NCI-H2107 treated with DMSO at 0.1 percent for 48 hours (cell line): ENCODE measurements at regions not wholly inside any gene's neighbourhood (a gene's known extent, or its start where the extent isn't known, plus 50 kb on each side); places are given as distances from the start of the nearest gene placed in this dataset.
"Not testable (repeated sequence)": the region's sequence is repeated elsewhere in the genome, so short reads cannot be mapped to it uniquely, and the experiment has no call there.

ENCODE experiments used
- DNase-seq: peaks from one replicate; lab custom pipeline; 2025; ENCODE audit not compliant: unreplicated experiment; lab: John Stamatoyannopoulos, UW

DNA sequence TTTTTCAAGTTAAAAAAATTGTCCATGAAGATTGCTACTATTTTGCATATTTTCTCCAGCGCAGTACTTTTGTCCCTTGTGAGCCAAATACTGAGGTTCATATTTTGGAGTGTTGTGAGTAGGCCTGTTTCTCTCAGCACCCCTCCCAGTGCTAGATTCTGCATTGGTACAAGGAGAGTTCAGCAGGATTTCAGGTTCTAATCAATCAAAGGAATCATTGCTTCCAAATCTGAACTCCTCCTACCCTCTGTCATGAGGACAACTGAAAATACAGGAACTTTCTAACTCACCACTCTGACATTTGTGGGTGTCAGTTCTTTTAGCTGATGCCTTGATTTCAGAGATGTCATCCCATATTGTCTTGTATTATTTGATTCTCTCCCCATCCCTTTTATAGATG is 299.9 kb downstream of the FZD1 start:
- DNase-seq, result no peak

DNA sequence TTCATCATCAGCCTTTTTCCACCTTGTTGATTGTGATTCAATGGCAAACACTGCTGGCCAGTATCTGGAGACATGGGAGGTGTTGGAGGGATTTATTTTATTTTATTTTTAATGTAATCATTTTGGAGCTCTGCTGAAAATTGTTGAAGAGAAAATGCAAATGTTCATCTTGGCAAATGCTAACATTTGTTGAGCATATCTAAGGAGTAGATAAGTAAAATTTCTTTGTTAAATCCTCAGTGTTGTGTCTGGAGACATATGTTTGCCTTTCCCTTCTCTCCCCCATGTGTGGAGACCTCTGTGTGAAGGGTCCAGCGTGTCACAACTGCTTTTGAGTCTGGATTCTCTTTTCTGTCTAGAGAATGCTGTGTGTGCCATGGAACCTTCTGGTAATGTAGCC is 300.3 kb downstream of the FZD1 start:
- DNase-seq, result no peak

DNA sequence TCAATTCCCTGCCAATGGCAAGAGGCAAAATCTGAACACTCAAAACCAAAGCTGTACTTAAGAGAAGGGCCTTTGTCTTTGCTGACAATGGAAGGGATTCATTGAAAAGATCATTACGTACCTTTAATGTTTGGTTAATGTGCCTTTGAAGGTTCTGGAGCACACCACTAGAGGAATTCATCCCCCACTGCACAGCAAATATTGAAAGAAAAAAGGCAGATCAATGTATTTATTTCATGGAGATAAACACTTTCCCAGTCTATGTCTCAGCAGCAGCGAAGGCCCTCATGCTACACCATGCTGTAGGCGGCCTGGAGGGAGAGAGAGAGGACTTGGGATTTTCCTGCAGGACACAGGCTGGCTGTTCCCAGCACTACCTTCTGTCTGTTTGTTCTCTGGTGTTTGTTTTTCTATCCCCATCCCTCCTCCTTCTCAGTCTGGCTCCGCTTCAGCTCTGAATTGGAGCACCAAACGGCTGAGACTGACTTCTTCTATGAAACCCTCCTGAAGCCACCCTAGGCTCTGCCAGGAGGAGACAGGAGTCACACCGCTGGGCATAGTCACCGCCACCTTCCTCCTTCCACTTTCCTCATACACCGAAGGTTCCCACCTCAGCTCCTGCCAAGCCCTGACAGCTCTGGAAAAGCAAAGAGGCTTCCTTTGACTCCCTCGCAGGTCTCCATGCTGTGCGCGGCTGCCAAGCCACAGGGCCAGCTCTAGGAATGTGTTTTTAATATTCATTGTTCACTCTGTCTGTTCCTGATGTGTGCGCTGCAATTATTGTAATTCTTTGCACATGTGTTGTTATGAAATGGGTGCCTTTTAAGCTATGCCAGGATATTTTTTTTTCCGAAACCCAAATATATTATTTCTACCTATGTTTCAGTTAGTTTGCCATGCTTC is 301.5 kb downstream of the FZD1 start:
- DNase-seq, result peak; percentile 34

DNA sequence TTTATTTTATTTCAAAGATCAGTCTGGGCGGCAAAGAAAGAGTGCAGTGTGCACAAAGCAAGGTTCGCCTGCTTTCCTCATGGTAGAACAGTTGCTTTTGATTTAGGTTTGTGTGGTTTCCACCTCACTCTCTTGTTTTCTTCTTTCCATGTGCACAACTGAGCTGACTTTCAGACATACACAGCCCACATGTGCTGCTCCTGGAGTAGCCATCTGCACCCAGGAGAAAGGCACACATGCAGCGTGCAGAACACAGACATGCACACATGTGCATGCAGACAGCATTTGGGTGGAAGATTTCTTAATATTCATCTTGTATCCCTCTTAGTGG is 302.1 kb downstream of the FZD1 start:
- DNase-seq, result no peak

DNA sequence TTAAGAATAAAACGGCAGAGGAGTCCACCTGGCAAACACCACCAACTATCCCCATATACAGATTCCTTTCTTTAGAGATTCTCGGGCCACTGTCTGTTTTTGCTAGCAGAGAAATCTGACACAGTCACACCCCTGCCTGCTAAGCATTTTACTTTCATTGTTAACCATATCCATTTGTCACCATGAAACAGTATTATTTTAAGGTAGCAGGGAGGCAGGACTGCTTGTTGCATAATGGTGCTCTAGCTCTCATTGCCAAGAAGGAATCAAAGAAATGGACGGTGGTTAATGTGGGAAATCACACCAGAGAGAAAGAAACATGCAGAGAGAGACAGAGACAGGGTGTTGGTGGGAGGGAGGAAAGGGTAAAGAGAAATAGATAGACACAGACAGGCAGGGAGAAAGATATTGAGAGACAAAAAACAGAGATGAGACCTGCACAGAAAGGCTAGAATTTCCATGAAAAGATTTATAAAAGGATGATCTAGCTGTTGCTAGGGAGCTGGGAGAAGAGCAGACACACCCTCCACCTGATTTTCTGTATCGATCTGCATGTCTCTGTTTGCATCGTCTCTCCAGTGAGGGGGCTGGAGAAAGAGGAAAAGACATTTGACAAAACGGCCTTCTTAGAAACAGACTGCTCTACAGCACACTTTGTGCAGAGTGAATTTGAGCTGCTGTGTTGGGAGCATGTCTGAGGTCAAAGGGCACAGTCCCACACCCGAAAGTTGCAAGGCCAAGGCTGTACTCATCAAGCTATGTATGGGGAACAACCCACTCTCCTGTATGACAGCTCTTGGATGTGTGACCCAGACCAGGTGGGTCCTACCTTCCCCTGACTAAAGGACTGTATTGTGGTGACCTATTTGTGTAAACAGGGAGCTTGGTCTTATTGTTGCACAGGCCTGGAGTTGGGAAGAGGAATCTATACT is 303.1 kb downstream of the FZD1 start:
- DNase-seq, result no peak

DNA sequence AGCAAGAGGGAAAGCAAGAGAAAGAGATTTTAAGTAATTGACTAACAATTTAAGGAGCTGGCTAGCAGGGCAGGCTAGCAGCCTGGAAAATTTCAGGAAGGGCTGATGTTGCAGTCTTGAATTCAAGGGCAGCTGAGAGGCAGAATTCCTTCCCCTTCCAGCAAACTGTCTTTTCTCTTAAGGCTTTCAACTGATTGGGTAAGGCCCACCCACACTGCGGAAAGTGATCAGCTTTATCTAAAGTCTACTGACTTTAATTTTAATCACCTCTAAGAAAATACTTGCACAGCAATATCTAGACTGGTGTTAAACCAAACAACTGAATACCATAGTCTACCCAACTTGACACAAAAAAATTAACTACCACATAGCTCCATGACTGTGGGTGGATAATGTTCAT is 303.9 kb downstream of the FZD1 start:
- no peak for DNase-seq

DNA sequence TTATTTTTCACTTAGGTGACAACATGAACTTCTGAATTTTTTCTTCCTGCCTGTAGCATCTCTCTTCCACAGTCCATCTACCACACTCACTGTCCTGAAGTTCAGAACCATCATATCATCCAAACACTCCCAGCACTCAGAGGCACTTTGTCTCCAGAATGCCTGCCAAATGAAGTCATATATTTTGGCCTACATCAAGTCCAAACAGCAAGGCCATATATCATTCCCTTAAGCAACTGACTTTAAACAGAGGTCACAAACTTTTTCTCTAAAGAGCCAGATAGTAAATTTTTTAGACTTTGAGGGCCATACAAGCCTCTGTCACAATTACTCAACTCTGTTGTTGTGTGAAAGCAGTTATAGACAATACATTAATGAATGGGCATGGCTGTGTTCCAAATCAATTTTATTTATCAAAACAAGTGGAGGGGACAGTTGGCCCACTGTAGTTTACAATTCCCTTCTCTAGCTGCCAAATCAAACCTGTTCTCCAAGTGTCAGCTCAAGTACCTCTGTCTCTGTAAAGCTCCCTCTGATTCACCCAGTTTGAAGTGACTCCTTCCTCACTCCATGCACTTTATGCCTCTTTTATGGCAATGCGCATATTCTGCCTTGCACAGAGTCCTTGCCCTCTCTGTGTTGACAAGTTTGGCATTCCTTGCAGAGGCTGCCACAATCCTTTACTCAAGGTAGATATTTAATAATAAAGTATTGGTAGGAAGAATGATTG is 305.7 kb downstream of the FZD1 start:
- no peak for DNase-seq

DNA sequence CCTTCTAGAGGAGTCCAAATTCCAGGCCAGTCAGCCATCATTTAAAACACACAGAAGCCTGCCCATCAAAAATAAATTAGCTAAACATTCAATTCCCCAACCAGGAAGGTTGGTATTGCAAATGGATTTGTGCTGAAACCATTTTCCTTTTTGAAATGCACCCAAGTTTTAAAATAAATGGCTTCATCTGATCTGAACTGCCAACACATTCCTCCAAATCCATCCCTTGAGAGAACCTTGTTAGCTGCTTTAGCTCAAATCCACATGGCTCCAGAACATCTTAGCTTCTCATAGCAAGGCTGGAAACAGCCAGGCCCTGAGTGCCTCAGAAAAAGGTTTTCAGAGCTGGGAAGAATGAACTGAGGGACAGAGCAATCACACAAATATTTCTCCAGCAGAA is 306.3 kb downstream of the FZD1 start:
- DNase-seq, result no peak

DNA sequence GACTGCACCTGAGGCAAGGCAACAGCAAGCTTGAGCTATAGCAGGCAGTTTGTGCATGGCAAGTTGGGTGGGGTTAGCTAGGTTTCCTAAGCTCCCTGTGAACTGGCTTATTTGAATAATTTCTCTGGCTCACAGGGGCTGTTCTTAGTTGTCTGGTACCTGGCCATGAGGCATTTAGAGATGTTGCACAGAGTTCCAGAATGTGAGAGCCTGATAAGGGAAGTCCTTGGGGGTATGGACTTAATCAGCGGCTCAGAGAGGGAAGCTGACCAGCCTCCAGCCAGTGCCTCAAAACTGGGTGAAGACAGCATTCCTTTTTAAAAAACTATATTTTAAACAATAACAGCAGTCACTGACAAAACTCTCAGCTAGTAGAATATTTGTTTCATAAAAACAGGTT is 307.4 kb downstream of the FZD1 start:
- DNase-seq, result no peak

DNA sequence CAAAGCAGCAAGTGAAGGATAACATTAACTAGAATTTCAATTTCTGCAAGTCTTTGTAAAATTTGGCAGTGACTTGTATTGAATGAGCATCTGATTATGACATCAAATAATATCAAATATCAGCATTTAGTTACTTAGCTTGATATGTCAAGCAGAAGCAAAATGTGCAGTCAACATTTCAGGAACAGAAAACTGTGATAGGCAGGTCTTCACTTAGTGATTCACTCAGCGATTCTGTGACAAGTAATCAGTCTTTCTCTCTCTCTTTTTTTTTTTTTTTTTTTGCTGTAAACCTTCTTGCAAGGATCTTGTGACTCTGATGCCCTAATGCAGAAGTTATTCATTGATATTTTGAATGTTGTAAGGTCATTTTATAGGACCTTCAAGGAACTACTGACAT is 307.1 kb downstream of the MTERF1 start:
- DNase-seq, result no peak

DNA sequence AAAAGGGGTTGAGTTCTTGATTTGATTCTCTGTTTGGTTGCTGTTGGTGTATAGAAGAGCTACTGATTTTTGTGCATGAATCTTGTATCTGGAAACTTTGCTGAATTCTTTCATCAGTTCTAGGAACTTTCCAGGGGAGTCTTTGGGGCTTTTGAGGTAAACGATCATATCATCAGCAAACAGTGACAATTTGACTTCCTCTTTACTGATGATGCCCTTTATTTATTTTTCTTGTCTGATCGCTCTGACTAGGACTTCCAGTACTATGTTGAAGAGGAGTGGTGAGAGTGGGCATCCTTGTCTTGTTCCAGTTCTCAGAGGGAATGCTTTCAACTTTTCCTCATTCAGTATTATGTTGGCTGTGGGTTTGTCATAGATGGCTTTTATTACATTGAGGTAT is 304.0 kb downstream of the MTERF1 start:
- not testable (repeated sequence) for DNase-seq

DNA sequence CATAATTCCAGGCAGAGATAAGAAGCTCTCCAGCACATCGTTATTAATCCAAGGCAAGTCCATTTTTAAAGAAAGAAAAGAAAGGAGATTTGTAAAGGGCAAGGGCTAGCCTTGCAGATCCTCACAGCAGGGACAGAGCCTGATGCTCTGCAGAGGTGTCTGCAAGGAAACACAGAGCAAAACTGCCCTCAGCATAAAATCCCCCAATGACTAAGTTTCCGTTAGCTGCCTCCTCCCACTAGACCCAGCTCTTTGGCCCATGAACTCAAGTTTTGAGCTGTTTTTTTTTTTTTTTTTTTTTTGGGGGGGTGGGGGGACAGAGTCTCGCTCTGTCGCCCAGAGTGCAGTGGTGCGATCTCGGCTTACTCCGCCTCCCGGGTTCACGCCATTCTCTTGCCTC is 300.7 kb downstream of the MTERF1 start:
- no peak for DNase-seq

DNA sequence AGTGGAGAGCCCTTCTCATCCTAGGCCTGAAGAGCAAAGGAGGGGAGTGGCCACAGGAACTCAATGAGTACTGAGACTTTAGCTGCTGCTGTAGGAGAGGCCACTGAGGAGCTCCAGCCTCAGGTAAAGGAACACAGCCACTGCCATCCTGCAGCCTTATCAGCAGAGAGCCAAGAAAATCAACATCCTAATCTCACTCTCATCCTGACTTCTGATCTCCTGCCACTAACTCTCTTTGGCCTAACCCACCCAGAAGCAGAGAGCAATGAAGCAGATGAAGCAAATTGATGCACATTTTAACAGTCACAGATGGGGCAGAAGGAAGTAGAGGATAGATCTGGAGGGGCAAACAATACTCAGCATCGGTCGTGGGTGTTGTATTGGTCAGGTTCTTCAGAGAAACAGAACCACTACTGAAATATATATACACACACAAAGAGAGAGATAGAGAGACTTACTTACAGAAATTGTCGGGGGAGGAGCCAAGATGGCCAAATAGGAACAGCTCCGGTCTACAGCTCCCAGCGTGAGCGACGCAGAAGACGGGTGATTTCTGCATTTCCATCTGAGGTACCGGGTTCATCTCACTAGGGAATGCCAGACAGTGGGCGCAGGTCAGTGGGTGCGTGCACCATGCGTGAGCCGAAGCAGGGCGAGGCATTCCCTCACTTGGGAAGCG is 297.6 kb downstream of the MTERF1 start:
- DNase-seq, result no peak

DNA sequence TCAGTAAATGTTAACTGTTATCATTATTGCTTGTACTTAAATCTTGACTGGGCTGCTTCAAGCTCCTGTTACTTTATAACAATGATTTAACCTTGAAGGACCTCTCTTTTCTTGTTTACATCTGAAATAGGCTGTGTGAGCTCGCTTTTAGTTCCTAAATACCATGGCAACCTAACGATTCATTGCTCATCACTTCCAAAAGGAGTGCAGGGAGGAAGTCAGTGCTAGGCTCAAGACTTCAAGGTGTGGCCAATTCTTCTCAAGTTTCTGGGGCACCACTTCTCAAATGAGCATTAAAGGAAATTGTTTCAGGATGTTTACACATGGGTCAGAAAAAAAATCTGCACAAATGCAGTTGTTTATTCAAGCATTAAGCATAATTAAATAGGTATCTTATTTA is 284.2 kb downstream of the MTERF1 start:
- no peak for DNase-seq

DNA sequence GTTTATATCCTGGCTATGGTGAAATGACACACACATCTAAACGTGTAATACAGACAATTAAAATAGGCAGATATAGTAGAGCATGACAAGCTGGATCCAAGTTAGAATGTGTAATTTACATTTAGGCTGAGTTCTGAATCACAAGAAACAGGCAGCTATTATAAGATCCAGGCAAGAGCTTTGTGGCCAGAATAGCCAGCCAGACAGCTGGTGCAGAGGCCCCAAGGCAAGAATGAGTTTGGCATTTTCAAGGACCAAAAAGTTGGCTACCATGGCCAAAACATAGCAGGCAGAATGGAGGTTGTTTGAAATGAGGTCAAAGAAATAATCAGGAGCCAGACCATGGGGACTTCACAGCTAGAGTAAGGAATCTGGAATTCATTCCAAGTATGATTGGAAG is 281.7 kb downstream of the MTERF1 start:
- no peak for DNase-seq

DNA sequence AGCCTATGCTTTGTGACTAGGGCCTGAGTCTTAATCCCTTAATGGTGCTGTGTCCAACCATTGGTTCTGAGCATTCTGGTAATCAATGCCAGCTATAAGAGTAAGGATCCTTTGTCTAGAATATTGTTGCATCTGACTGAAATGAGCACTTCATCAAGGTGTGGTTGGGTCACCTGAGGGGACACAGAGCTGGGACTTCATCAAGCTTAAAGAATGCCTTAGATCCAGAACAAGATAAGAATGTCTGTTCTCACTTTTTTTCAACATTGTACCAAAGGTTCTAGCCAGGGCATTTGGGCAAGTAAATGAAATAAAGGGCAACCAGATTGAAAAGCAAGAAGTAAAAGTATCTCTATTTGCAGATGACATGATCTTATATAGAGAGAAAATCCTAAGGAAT is 280.4 kb downstream of the MTERF1 start:
- no peak for DNase-seq

DNA sequence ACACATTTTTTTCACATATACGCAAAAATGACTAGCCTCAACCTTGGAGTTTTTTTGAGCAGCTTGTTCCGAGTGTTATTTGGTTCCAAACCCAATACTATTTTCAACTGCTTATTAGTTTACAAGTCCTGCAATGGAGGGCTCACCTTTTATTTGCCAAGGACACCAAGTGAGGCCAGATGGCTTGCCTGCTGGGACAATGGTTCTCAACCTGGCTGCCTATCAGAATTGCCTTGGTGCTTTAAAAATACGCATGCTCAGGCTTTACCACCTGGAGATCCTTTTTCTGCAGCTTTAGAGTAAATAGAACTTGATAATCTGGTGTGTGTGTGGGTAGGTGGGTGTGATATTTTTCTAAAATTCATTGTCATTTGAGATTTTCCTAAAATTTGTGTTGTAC is 276.8 kb downstream of the MTERF1 start:
- no peak for DNase-seq

DNA sequence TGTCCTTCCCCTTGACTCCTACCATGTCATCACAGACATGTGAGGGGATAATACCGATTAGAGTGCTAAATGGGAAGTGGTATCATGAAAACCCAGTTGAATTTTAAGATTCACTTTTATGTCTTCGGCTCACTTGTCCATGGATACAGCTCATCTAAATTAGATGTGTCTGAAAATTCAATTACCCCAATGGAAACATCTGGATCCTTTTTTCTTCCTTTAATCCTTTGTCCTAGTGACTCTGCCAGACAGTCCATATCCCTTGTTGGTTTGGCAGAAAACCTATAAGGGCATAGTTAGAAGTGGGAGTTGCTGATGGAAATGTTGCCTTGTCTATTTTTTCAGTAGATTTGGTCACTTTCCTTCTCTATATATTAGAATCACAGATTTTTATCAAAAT is 271.9 kb downstream of the MTERF1 start:
- DNase-seq, result no peak

DNA sequence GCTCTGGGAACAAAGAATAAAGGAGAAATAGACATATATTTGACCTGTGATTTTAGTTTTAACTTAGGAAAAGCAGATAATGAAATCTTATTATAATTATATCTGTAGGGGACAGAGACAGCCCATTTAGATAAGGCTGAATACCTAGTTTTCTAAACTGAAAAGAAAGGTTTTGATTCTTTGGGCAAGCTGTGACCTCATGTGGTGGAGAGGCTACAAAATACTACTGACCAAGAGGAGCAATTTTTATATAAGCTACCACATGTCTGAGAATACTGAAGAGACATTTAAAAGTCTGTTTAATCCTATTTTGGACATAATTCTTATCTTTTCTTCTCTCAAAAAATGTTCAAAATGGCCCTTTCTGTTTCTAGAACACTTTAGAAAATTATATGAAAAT is 271.0 kb downstream of the MTERF1 start:
- no peak for DNase-seq

DNA sequence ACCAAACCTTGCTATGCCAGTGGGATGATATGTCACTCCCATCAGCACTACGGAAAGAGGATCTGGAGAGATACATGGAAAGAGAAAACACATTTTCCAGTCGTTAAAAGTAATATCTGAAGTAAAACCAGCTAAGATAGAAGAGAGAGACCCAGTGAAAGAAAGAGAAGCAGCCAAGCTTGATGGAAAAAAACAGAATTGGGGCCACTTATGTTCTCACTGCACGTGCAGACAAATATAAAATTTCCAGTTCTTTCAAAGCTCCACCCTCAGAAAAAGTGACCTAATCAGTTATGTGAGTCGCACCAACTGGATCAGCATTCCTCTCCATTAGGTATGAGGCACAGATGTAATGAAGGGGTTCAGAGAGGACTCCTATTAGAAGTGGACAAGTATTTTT is 266.1 kb downstream of the MTERF1 start:
- DNase-seq, result no peak
